ENCODE measurements at regions not wholly inside any gene's neighbourhood (a gene's known extent, or its start where the extent isn't known, plus 50 kb on each side); places are given as distances from the start of the nearest gene placed in this dataset.
"Not testable (repeated sequence)": the region's sequence is repeated elsewhere in the genome, so short reads cannot be mapped to it uniquely, and the experiment has no call there.

GRCh38 chr11:21711341-21711740 lies 481.5 kb upstream of the ANO5 start:
- no peak for DNase-seq (ENCODE audit: low read depth in 4 of 4, low spot score in 3 of 4)

DNA sequence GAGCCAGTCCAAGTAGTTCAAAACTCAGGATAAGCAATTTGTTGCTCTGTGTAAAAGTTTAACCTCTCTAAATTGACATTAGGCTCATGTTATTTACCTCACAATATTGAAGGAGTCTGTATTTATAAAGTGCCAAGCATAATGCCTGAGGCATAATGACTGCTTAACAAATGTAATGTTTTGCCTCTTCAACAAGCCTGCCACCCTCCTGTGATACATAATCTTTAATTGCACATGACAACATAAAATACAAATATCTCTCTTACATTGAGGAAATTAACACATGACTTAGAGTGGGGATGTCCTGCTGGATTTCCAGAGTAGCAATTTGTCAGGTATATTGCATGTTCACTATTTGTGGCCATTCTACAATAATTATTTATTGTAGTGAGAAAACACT lies 469.2 kb upstream of the ANO5 start:
- no peak for DNase-seq (ENCODE audit: low read depth in 4 of 4, low spot score in 3 of 4)

DNA sequence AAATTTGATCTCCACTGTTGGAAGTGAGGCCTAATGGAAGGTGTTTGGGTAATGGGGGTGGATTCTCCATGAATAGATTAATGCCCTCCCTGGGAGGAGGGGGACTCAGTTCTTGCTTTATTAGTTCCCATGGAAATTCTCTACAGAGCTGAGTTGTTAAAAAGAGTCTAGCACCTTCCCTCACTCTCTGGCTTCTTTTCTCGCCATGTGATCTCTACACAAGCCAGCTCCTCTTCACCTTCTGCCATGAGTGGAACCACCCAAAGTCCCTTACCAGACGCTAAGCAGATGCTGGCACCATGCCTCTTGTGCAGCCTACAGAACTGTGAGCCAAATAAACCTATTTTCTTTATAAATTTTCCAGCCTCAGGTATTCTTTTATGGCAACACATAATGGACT lies 465.8 kb upstream of the ANO5 start:
- no peak for DNase-seq (ENCODE audit: low read depth in 4 of 4, low spot score in 3 of 4)

- DNase-seq (ENCODE audit: low read depth in 4 of 4, low spot score in 3 of 4): no peak
Observed at GRCh38 chr11:21736404-21736803, 456.5 kb upstream of the ANO5 start.

DNA sequence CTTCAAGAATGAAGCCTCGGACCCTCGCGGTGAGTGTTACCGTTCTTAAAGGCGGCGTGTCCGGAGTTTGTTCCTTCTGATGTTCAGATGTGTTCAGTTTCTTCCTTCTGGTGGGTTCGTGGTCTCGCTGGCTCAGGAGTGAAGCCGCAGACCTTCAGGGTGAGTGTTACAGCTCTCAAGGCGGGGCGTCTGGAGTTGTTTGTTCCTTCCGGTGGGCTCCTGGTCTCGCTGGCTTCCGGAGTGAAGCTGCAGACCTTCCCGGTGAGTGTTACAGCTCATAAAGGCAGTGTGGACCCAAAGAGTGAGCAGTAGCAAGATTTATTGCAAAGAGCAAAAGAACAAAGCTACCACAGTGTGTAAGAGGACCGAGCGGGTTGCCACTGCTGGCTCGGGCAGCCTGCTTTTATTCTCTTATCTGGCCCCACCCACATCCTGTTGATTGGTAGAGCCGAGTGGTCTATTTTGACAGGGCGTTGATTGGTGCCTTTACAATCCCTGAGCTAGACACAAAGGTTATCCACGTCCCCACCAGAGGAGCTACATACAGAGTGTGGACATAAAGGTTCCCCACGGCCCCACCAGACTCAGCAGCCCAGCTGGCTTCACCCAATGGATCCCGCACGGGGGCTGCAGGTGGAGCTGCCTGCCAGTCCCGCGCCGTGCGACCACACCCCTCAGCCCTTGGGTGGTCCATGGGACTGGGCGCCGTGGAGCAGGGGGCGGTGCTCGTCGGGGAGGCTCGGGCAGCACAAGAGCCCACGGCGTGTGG lies 440.2 kb upstream of the ANO5 start:
- not testable (repeated sequence) for DNase-seq (ENCODE audit: low read depth in 4 of 4, low spot score in 3 of 4)

DNA sequence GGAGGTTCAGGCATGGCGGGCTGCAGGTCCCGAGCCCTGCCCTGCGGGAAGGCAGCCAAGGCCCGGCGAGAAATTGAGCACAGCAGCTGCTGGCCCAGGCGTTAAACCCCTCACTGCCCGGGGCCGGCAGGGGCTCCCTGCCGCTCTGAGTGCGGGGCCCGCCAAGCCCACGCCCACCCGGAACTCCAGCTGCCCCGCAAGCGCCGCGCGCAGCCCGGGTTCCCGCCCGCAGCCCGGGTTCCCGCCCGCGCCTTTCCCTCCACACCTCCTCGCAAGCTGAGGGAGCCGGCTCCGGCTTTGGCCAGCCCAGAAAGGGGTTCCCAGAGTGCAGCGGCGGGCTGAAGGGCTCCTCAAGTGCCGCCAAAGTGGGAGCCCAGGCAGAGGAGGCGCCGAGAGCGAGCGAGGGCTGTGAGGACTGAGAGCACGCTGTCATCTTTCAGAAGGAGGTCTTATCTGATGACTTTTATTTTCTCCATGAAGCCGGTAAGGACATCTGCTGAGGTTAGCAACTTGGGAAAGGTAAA lies 439.6 kb upstream of the ANO5 start:
- DNase-seq (ENCODE audit: low read depth in 4 of 4, low spot score in 3 of 4): not testable (repeated sequence)

DNA sequence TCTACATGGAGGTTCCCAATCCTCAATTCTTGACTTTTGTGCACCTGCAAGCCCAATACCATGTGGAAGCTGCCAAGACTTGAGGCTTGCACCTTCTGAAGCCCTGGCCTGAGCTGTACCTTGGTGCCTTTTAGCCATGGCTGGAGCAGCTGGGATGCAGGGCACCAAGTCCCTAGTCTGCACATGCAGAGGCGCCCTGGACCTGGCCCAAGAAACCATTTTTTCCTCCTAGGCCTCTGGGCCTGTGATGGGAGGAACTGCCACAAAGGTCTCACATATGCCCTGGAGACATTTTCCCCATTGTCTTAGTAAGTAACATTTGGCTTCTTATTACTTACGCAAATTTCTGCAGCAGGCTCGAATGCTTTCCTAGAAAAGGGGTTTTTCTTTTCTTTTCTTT lies 431.9 kb upstream of the ANO5 start:
- no peak for DNase-seq (ENCODE audit: low read depth in 4 of 4, low spot score in 3 of 4)

DNA sequence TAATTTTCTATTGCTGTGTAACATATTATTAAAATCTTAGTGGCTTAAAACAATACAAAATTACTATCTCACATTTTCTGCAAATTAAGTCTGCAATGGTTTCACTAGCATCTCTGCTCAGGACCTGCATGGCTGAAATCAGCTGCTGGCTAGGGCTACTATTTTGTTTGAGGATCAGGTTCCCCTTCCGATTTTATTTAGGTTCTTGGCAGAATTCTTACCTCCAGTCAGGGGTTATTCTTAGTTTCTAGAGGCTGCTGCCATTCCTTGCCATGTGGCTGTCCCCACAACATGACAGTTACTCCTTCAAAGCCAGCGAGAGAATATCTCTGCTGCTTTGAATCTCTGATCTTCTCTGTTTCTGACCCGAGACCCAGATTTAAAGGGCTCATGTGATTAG lies 424.5 kb upstream of the ANO5 start:
- no peak for DNase-seq (ENCODE audit: low read depth in 4 of 4, low spot score in 3 of 4)

GRCh38 chr11:21769188-21769587 lies 423.7 kb upstream of the ANO5 start:
- no peak for DNase-seq (ENCODE audit: low read depth in 4 of 4, low spot score in 3 of 4)

DNA sequence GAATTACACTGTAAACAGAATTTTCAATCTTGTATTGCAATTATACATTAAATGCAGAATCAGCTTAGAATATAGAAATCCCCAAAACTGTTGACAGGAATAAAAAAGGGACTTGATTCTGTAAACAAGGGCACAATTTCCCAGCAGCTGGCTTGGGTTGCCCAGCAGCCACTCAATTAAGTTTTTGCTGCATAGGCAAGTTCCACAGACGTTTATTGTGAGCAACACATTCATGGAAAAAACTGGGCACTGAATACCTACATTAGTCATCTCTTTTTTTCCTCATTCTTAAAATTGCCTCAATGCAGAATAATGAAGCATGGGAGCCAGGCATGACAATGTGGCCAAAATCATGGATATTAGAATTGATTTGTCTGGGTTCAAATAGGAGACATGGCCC lies 421.8 kb upstream of the ANO5 start:
- no peak for DNase-seq (ENCODE audit: low read depth in 4 of 4, low spot score in 3 of 4)

DNA sequence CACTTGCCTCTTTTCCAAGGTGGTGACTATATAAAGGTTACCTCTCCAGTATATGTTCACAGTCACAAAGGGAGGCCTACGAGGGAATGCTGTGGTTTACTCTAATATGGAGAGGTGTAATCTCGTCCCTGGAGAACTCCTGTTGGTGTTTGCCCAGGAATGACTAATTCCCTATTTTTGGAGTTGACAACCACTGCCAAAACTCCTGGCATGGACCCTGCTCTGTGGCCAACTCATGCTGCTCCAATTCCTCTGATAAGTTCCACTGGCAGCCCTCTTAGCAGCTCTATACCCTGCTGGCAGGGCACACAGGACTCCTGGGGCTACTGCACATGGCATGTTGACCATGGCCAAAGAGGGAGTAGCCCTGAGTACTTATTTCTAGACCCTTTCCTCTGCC lies 418.7 kb upstream of the ANO5 start:
- DNase-seq (ENCODE audit: low read depth in 4 of 4, low spot score in 3 of 4): no peak

DNA sequence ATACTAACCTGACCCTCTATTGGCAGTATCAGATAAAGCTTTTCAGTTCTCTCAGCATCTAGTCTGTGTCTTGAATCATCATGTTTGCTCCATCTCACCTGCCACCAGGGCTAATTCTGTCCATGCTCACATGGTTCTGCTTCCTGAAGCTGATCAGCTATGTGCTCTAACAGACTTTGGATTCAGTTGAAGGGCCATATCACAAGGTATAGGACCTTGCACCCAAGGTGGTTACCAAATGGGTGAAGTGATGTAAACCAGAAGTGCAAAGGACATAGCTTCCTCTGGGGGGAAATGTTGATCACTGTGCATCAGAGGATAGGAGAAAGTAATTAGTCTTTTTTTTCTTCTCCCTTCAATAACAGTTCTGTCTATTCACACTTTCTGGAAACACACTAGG lies 417.0 kb upstream of the ANO5 start:
- no peak for DNase-seq (ENCODE audit: low read depth in 4 of 4, low spot score in 3 of 4)

DNA sequence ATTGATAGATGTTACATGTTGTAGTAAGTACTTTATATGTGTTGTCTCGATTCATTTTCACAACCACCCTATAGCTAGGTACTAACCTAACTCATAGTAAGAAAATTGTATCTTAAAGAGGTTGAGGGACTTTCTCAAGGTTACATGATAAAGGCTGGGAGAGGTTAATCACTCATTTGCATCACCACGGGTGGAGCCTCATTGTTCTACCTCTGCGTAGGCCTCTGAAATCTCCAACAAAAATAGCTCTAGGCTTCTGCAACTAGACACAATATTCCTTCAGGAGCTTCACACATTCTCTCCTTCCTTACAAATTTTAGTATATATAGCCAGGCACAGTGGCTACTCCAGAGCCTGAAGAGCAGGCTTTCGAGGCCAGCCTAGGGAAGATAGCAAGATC lies 408.9 kb upstream of the ANO5 start:
- no peak for DNase-seq (ENCODE audit: low read depth in 4 of 4, low spot score in 3 of 4)

DNA sequence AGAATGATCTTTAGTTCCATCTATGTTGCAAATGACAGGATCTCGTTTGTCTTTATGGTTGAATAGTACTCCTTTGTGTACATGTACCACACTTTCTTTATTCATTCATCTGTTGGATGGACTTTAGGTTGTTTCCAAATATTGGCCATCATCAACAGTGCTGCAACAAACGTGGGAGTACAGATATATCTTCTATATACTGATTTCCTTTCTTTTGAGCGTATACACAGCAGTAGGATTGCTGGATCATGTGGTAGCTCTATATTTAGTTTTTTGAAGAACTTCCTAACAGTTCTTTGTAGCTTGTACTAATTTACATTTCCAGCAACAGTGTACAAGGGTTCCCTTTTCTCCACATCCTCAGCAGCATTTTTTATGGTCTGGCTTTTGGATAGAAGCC lies 407.5 kb upstream of the ANO5 start:
- DNase-seq (ENCODE audit: low read depth in 4 of 4, low spot score in 3 of 4): no peak

- no peak for DNase-seq (ENCODE audit: low read depth in 4 of 4, low spot score in 3 of 4)
Observed at GRCh38 chr11:21794306-21794705, 398.6 kb upstream of the ANO5 start.

- DNase-seq (ENCODE audit: low read depth in 4 of 4, low spot score in 3 of 4): no peak
Observed at GRCh38 chr11:21798216-21798615, 394.7 kb upstream of the ANO5 start.

DNA sequence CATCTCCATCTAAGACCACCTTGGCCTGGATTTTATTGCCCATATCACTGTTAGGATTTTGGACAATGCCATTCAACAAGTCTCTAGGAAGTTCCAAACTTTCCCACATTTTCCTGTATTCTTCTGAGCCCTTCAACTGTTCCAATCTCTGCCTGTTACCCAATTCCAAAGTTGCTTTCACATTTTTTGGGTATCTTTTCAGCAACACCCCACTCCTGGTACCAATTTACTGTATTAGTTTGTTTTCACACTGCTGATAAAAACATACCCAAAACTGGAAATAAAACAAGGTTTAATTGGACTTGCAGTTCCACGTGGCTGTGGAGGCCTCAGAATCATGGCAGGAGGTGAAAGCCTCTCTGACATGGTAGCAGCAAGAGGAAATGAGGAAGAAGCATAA lies 388.4 kb upstream of the ANO5 start:
- not testable (repeated sequence) for DNase-seq (ENCODE audit: low read depth in 4 of 4, low spot score in 3 of 4)

- no peak for DNase-seq (ENCODE audit: low read depth in 4 of 4, low spot score in 3 of 4)
Observed at GRCh38 chr11:21806508-21806907, 386.4 kb upstream of the ANO5 start.

DNA sequence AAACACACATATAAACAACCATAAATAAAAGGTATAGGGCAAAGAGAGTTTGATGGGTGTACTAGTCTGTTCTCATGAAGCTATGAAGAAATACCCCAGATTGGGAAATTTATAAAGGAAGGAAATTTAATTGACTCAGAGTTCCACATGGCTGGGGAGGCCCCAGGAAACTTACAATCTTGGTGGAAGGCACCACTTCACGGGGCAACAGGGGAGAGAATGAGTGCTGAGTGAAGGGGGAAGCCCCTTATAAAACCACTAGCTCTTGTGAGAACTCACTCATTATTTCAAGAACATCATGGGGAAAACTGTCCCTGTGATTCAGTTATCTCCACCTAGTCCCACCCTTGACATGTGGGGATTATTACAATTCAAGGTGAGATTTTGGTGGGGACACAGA lies 385.9 kb upstream of the ANO5 start:
- no peak for DNase-seq (ENCODE audit: low read depth in 4 of 4, low spot score in 3 of 4)

- no peak for DNase-seq (ENCODE audit: low read depth in 4 of 4, low spot score in 3 of 4)
Observed at GRCh38 chr11:21807350-21807749, 385.5 kb upstream of the ANO5 start.

GRCh38 chr11:21810650-21811049 lies 382.2 kb upstream of the ANO5 start:
- DNase-seq (ENCODE audit: low read depth in 4 of 4, low spot score in 3 of 4): no peak

- no peak for DNase-seq (ENCODE audit: low read depth in 4 of 4, low spot score in 3 of 4)
Observed at GRCh38 chr11:21811572-21811971, 381.3 kb upstream of the ANO5 start.

DNA sequence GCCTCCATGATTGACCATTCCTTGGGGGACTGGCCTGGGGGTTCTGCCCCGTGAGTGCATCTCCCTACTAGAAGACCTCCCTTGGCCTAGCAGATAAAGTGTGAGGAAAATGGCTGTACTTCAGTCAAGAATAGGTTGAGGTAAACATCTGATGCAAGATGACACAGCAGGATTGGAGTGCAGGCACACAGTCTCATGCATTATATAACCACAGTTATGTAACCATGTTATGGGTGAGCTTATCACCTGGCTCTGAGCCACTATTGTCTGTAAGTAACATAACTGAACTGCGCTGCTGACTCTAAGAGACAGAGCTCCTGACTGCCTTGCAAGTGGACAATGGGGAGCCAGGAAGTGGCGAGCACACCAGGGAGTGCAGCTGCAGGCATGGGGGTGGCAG lies 378.7 kb upstream of the ANO5 start:
- no peak for DNase-seq (ENCODE audit: low read depth in 4 of 4, low spot score in 3 of 4)
